B cell (primary cell): ENCODE measurements at regions not wholly inside any gene's neighbourhood (a gene's known extent, or its start where the extent isn't known, plus 50 kb on each side); places are given as distances from the start of the nearest gene placed in this dataset.

Source experiments
- ATAC-seq: fragments of 200-7000 bp; cut with Tn5 transposase; one replicate; pipeline ENCODE4 v1.10.0; 2021; ENCODE audit warnings: low read depth, mild to moderate bottlenecking, moderate number of reproducible peaks, moderate library complexity
- CTCF ChIA-PET: fragments of 350-600 bp; sonication (Branson Sonifier 250); formaldehyde crosslinking; loops from one replicate; lab custom pipeline; 2021; ENCODE audit warnings: antibody characterized with exemption, inconsistent platforms; lab: Charles Lee
- POLR2A ChIA-PET: fragments of 350-600 bp; sonication (Branson Sonifier 250); formaldehyde crosslinking; loops from one replicate; lab custom pipeline; 2021; ENCODE audit warnings: antibody characterized with exemption; lab: Charles Lee
- DNase-seq: peaks from one replicate; pipeline ENCODE4 v3.0.0; 2013
- H2AFZ ChIP-seq: 2 replicates; pipeline ENCODE4 v1.6.1; 2012; ENCODE audit warnings: mild to moderate bottlenecking, low read depth, low read length; ENCODE audit not compliant: insufficient read depth, poor library complexity, severe bottlenecking
- H3K27ac ChIP-seq, 2 donors: 1 replicate in 1 of 2; 2 replicates in 1 of 2; pipeline ENCODE4 v1.5.1; 2012 to 2013; ENCODE audit warnings: low read length in 2 of 2, mild to moderate bottlenecking in 2 of 2, moderate library complexity in 1 of 2
- H3K27me3 ChIP-seq, 4 experiments: fragments of 200-600 bp in 1 of 4; sonication (generic) in 1 of 4; replicated peaks in 1 of 4; 1 replicate in 2 of 4; 2 replicates in 2 of 4; pipeline versions ENCODE4 v1.6.1 to v1.7.0; 2013 to 2016; ENCODE audit warnings: low read length in 3 of 4, mild to moderate bottlenecking in 2 of 4, mixed read lengths in 1 of 4, moderate library complexity in 1 of 4; ENCODE audit not compliant: insufficient read depth in 4 of 4, control insufficient read depth in 3 of 4; ENCODE audit errors: control extremely low read depth in 1 of 4
- H3K36me3 ChIP-seq, 2 experiments: replicated peaks in 1 of 2; 1 replicate in 1 of 2; 2 replicates in 1 of 2; pipeline versions ENCODE4 v1.6.1 to v1.7.1; 2013; ENCODE audit warnings: low read length in 1 of 2; ENCODE audit not compliant: insufficient read depth in 2 of 2, control insufficient read depth in 1 of 2; ENCODE audit errors: control extremely low read depth in 1 of 2, extremely low read depth in 1 of 2
- H3K4me1 ChIP-seq, 2 donors: fragments of 200-600 bp in 1 of 2; sonication (generic) in 1 of 2; 1 replicate in 1 of 2; 2 replicates in 1 of 2; pipeline versions ENCODE4 v1.5.1 to v1.6.1; 2013 to 2017; ENCODE audit warnings: low read length in 2 of 2; ENCODE audit not compliant: control insufficient read depth in 2 of 2, insufficient read depth in 2 of 2
- H3K4me2 ChIP-seq: replicated peaks from 2 replicates; pipeline ENCODE3; 2012; ENCODE audit warnings: mild to moderate bottlenecking, low read depth, low read length; ENCODE audit not compliant: poor library complexity, severe bottlenecking
- H3K4me3 ChIP-seq, 5 experiments: fragments of 200-600 bp in 1 of 5; sonication (generic) in 1 of 5; 1 replicate in 3 of 5; 2 replicates in 2 of 5; pipeline versions ENCODE4 v1.5.1 to v1.7.0; 2011 to 2016; ENCODE audit warnings: low read length in 4 of 5, mild to moderate bottlenecking in 4 of 5, low read depth in 2 of 5, control low read depth in 1 of 5, moderate library complexity in 1 of 5; ENCODE audit not compliant: insufficient read depth in 1 of 5; ENCODE audit errors: control extremely low read depth in 1 of 5, extremely low read depth in 1 of 5
- H3K79me2 ChIP-seq: fragments of 200-600 bp; sonication (generic); one replicate; pipeline ENCODE4 v1.6.0; 2016; ENCODE audit warnings: low read length; ENCODE audit not compliant: control insufficient read depth, insufficient read depth
- H3K9ac ChIP-seq: fragments of 200-600 bp; sonication (generic); 2 replicates; pipeline ENCODE4 v1.6.1; 2017; ENCODE audit warnings: mild to moderate bottlenecking, low read length, moderate library complexity
- H3K9me3 ChIP-seq, 3 donors: one replicate each; pipeline versions ENCODE4 v1.6.1 to v1.7.1; 2013; ENCODE audit warnings: low read length in 2 of 3; ENCODE audit not compliant: control insufficient read depth in 2 of 3, insufficient read depth in 1 of 3; ENCODE audit errors: control extremely low read depth in 1 of 3
- H4K20me1 ChIP-seq: 2 replicates; pipeline ENCODE4 v1.6.0; 2012; ENCODE audit warnings: mild to moderate bottlenecking, low read length; ENCODE audit not compliant: insufficient read depth, control insufficient read depth, poor library complexity, severe bottlenecking
- H3K27ac Mint-ChIP-seq: one replicate; pipeline ENCODE4 v1.8.0; 2021; ENCODE audit warnings: mixed read lengths
- H3K27me3 Mint-ChIP-seq: one replicate; pipeline ENCODE4 v1.8.0; 2021; ENCODE audit warnings: mixed read lengths
- H3K4me1 Mint-ChIP-seq: one replicate; pipeline ENCODE4 v1.8.0; 2021; ENCODE audit warnings: mixed read lengths
- H3K4me3 Mint-ChIP-seq: one replicate; pipeline ENCODE4 v1.8.0; 2021; ENCODE audit warnings: mixed read lengths
- H3K9me3 Mint-ChIP-seq: one replicate; pipeline ENCODE4 v1.8.0; 2022; ENCODE audit warnings: mixed read lengths; ENCODE audit not compliant: insufficient read depth
- CTCF ChIP-seq: fragments of 200-600 bp; IDR thresholded peaks from one replicate; pipeline ENCODE4 v1.8.0; 2022; ENCODE audit warnings: antibody characterized with exemption, mild to moderate bottlenecking
- EZH2 ChIP-seq: IDR thresholded peaks from 2 replicates; pipeline ENCODE4 v1.6.1; 2012; ENCODE audit warnings: borderline replicate concordance, low read depth, mild to moderate bottlenecking, moderate library complexity, low read length; ENCODE audit not compliant: insufficient read depth, poor library complexity, severe bottlenecking
- WGBS: methylation state at CpG from one replicate; pipeline ENCODE4 v1.1.5; 2013; ENCODE audit warnings: missing lambda C conversion rate; ENCODE audit not compliant: insufficient coverage; 5-methylcytosine and 5-hydroxymethylcytosine counted together
- intact Hi-C: fragments of 100-400 bp; cut with micrococcal nuclease; formaldehyde crosslinking; loops from one replicate; pipeline ENCODE4 v1.10.0; 2022

GRCh38 chr4:167406181-167406580 is 171.9 kb upstream of the SPOCK3 start:
- H3K9me3 Mint-ChIP-seq, result peaks cover 4% of the 10 kb centered on the region
- no peak overlapping the region for H3K4me3 Mint-ChIP-seq
- ChIA-PET CTCF (no interaction called here), POLR2A (no interaction called here)
- ATAC-seq, result no peak
- no peak overlapping the region for H3K4me3 ChIP-seq
- TF ChIP-seq EZH2, result no peak
- TF ChIP-seq CTCF, result no peak
- no peak overlapping the region for H3K9ac ChIP-seq
- no peaks in the 10 kb centered on the region for H3K9me3 ChIP-seq
- H3K27ac Mint-ChIP-seq, result no peak overlapping the region
- H3K27me3 Mint-ChIP-seq, result no peaks in the 10 kb centered on the region
- no peak overlapping the region for H2AFZ ChIP-seq
- H3K4me2 ChIP-seq, result no peak overlapping the region
- no peaks in the 10 kb centered on the region for H3K4me1 ChIP-seq
- no peak for DNase-seq
- H4K20me1 ChIP-seq, result no peaks in the 10 kb centered on the region
- H3K36me3 ChIP-seq, result no peaks in the 10 kb centered on the region
- no peaks in the 10 kb centered on the region for H3K27me3 ChIP-seq
- no peak overlapping the region for H3K27ac ChIP-seq
- H3K4me1 Mint-ChIP-seq, result no peaks in the 10 kb centered on the region
- intact Hi-C loops, result no loop called here
- no peaks in the 10 kb centered on the region for H3K79me2 ChIP-seq
- no CpG with 5 or more reads among the region's 1 CpG for WGBS

GRCh38 chr4:167415461-167415860 is 181.2 kb upstream of the SPOCK3 start:
- no CpG with 5 or more reads among the region's 4 CpGs for WGBS
- H3K27ac Mint-ChIP-seq, result no peak overlapping the region
- no peak for DNase-seq

More at GRCh38 chr4:167415461-167415860, 181.2 kb upstream of the SPOCK3 start:
- no peak overlapping the region for H3K9ac ChIP-seq
- H3K9me3 ChIP-seq, result no peaks in the 10 kb centered on the region
- no peaks in the 10 kb centered on the region for H3K36me3 ChIP-seq
- Mint-ChIP-seq H3K9me3 (peaks cover 3% of the 10 kb centered on the region), H3K4me1 (no peaks in the 10 kb centered on the region), H3K27me3 (no peaks in the 10 kb centered on the region), H3K4me3 (no peak overlapping the region)
- no peaks in the 10 kb centered on the region for H3K4me1 ChIP-seq
- no peak overlapping the region for H3K4me3 ChIP-seq
- TF ChIP-seq CTCF (no peak), EZH2 (no peak)
- ATAC-seq, result no peak
- no peaks in the 10 kb centered on the region for H3K27me3 ChIP-seq
- H4K20me1 ChIP-seq, result no peaks in the 10 kb centered on the region
- intact Hi-C loops, result no loop called here
- CTCF ChIA-PET, result no interaction called here
- no peaks in the 10 kb centered on the region for H3K79me2 ChIP-seq
- H3K27ac ChIP-seq, result no peak overlapping the region
- POLR2A ChIA-PET, result no interaction called here
- H3K4me2 ChIP-seq, result no peak overlapping the region
- no peak overlapping the region for H2AFZ ChIP-seq
